ENCODE measurements at regions not wholly inside any gene's neighbourhood (a gene's known extent, or its start where the extent isn't known, plus 50 kb on each side); places are given as distances from the start of the nearest gene placed in this dataset.

- no peak for TF ChIP-seq CTCF (IDR thresholded peaks at IDR 0.05)
- no peak for TF ChIP-seq POLR2AphosphoS5 (IDR thresholded peaks at IDR 0.05; ENCODE audit: insufficient read depth in 1 of 2, low read depth in 1 of 2)
- TF ChIP-seq POLR2A (IDR thresholded peaks at IDR 0.05) = no peak
These were observed 355.4 kb downstream of the MAN2A1 start for GRCh38 chr5:110045158-110045557.
